A549 (cell line): ENCODE measurements at regions not wholly inside any gene's neighbourhood (a gene's known extent, or its start where the extent isn't known, plus 50 kb on each side); places are given as distances from the start of the nearest gene placed in this dataset.
"Not testable (repeated sequence)": the region's sequence is repeated elsewhere in the genome, so short reads cannot be mapped to it uniquely, and the experiment has no call there.

Source experiments
- ATAC-seq, 2 experiments: fragments of 200-7000 bp in 1 of 2; fragments of >200 bp in 1 of 2; cut with Nextera tagmentation in 1 of 2; cut with Tn5 transposase in 1 of 2; 3 replicates each; pipeline versions ENCODE4 v1.8.0 to v1.9.1; 2018 to 2020; ENCODE audit warnings: mild to moderate bottlenecking in 1 of 2, moderate library complexity in 1 of 2
- CTCF ChIA-PET: fragments of 300-600 bp; sonication (Branson Sonifier 250); formaldehyde crosslinking; extraction: SDS; loops from one replicate; lab custom pipeline; 2021; ENCODE audit warnings: antibody characterized with exemption, inconsistent platforms; lab: Yijun Ruan, JAX
- POLR2A ChIA-PET: fragments of 350-600 bp; formaldehyde crosslinking; extraction: SDS; loops from one replicate; lab custom pipeline; 2021; ENCODE audit warnings: antibody characterized with exemption, inconsistent platforms; lab: Yijun Ruan, JAX
- DNase-seq, 2 experiments: peaks; one replicate each; pipeline versions ENCODE4 v3.0.0 to v3.0.0-alpha.2; 2011 to 2016; ENCODE audit warnings: low read depth in 1 of 2, low spot score in 1 of 2
- FAIRE-seq: peaks from 2 replicates; lab custom pipeline; 2011; peaks lifted over from hg19 to GRCh38; lab: Jason Lieb, UNC
- H3K27ac ChIP-seq, 2 experiments: fragments of >200 bp; sonication (Bioruptor Twin); formaldehyde crosslinking; 3 replicates each; pipeline ENCODE4 v1.5.1; 2016 to 2017
- H3K4me1 ChIP-seq: fragments of >200 bp; sonication (Bioruptor Twin); formaldehyde crosslinking; 3 replicates; pipeline ENCODE4 v1.6.1; 2016
- H3K4me2 ChIP-seq: fragments of >200 bp; sonication (Bioruptor Twin); formaldehyde crosslinking; 3 replicates; pipeline ENCODE4 v1.6.1; 2016
- H3K4me3 ChIP-seq: fragments of >200 bp; sonication (Bioruptor Twin); formaldehyde crosslinking; 3 replicates; pipeline ENCODE4 v1.5.1; 2016
- H3K9me3 ChIP-seq: fragments of >200 bp; sonication (Bioruptor Twin); formaldehyde crosslinking; 3 replicates; pipeline ENCODE4 v1.6.1; 2016
- BHLHE40 ChIP-seq: IDR thresholded peaks from 2 replicates; pipeline ENCODE4 v1.6.1; 2012; ENCODE audit warnings: low read depth, low read length, inconsistent platforms
- CEBPB ChIP-seq, 2 experiments: fragments of >200 bp in 1 of 2; sonication (Bioruptor Twin) in 1 of 2; formaldehyde crosslinking in 1 of 2; IDR thresholded peaks; 2 replicates each; pipeline ENCODE4 v1.6.1; 2012 to 2016
- CTCF ChIP-seq: fragments of >200 bp; sonication (Bioruptor Twin); formaldehyde crosslinking; IDR thresholded peaks from 3 replicates; pipeline ENCODE4 v1.5.1; 2016
- E2F6 ChIP-seq: IDR thresholded peaks from 2 replicates; pipeline ENCODE4 v1.6.1; 2012; ENCODE audit warnings: low read depth, borderline replicate concordance
- EHMT2 ChIP-seq: fragments of 200-600 bp; sonication (generic); IDR thresholded peaks from 2 replicates; pipeline ENCODE4 v1.6.1; 2016; ENCODE audit warnings: antibody characterized with exemption, low read depth, mild to moderate bottlenecking, moderate library complexity
- EP300 ChIP-seq, 2 experiments: fragments of >200 bp; sonication (Bioruptor Twin); formaldehyde crosslinking; IDR thresholded peaks; 2 replicates in 1 of 2; 3 replicates in 1 of 2; pipeline ENCODE4 v1.6.1; 2016 to 2017
- ESRRA ChIP-seq: fragments of 150-350 bp; IDR thresholded peaks from 2 replicates; pipeline ENCODE4 v1.6.1; 2014; ENCODE audit warnings: mild to moderate bottlenecking, low read length, borderline replicate concordance
- NFE2L2 ChIP-seq: fragments of 150-350 bp; conservative IDR thresholded peaks from 2 replicates; pipeline ENCODE4 v1.6.1; 2014; ENCODE audit warnings: low read length
- POLR2A ChIP-seq: IDR thresholded peaks from 2 replicates; pipeline ENCODE4 v1.6.1; 2012; ENCODE audit warnings: mild to moderate bottlenecking, low read length
- RAD21 ChIP-seq, 2 experiments: fragments of >200 bp in 1 of 2; sonication (Bioruptor Twin) in 1 of 2; formaldehyde crosslinking in 1 of 2; IDR thresholded peaks in 1 of 2; conservative IDR thresholded peaks in 1 of 2; 2 replicates in 1 of 2; 3 replicates in 1 of 2; pipeline ENCODE4 v1.6.1; 2012 to 2018; ENCODE audit warnings: inconsistent platforms in 1 of 2
- SMC3 ChIP-seq: fragments of >200 bp; sonication (Bioruptor Twin); formaldehyde crosslinking; IDR thresholded peaks from 3 replicates; pipeline ENCODE4 v1.6.1; 2018; ENCODE audit warnings: inconsistent platforms
- ZFP36 ChIP-seq: fragments of 450-650 bp; IDR thresholded peaks from 2 replicates; pipeline ENCODE4 v1.6.1; 2014; ENCODE audit warnings: borderline replicate concordance; ENCODE audit not compliant: partially characterized antibody
- ZNF302 ChIP-seq: fragments of 250-450 bp; sonication (Bioruptor Pico); IDR thresholded peaks from 2 replicates; pipeline ENCODE4 v1.9.0; 2021; ENCODE audit warnings: inconsistent platforms, mild to moderate bottlenecking, moderate library complexity
- WGBS: methylation state at CpG from one replicate; pipeline ENCODE4 v1.1.6; 2017; ENCODE audit errors: missing lambda C conversion rate; 5-methylcytosine and 5-hydroxymethylcytosine counted together
- TF ChIP-seq, protein P1 (sequence below): IDR thresholded peaks from 2 replicates; pipeline ENCODE4 v1.6.1; 2012
- TF ChIP-seq, protein P2 (sequence below): fragments of 450-650 bp; IDR thresholded peaks from 2 replicates; pipeline ENCODE4 v1.6.1; 2014; ENCODE audit warnings: antibody characterized with exemption

- no peaks in the 10 kb centered on the region for H3K9me3 ChIP-seq
Measured at GRCh38 chr2:39919511-39920306, 140.7 kb upstream of the THUMPD2 start.

DNA sequence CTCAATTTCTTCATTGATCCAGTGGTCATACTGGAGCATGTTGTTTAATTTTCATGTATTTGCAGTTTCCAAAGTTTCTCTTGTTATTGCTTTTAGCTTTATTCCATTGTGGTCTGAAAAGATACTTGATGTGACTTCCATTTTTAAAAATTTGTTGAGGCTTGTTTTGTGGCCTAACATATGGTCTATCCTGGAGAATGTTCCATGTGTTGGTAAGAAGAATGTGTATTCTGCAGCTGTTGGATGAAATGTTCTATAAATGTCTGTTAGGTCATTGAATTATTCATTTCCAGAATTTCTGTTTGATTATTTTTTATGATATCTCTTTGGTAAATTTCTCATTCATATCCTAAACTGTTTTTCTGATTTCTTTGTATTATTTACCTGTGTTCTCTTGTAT is 139.8 kb upstream of the THUMPD2 start:
- Histone ChIP-seq H3K27ac (no peak overlapping the region), H3K4me1 (no peaks in the 10 kb centered on the region), H3K4me3 (no peak overlapping the region), H3K4me2 (no peak overlapping the region), H3K9me3 (no peaks in the 10 kb centered on the region)
- ChIA-PET CTCF (no interaction called here), POLR2A (no interaction called here)
- ATAC-seq (no peak), FAIRE-seq (no peak), DNase-seq (no peak)
- no peak for TF ChIP-seq EP300 (IDR thresholded peaks at IDR 0.05)

More at GRCh38 chr2:39919511-39920306, 140.7 kb upstream of the THUMPD2 start:
- no peak overlapping the region for H3K4me2 ChIP-seq
- ChIA-PET CTCF (interaction anchor here (1.1 kb wide), 1 partner anchor 635 kb away, joined by 4 read pairs; no protein-coding TSS in a partner anchor), POLR2A (no interaction called here)
- no peak for FAIRE-seq
- ATAC-seq: no peak
- no peak overlapping the region for H3K27ac ChIP-seq
- TF ChIP-seq, protein P1, sequence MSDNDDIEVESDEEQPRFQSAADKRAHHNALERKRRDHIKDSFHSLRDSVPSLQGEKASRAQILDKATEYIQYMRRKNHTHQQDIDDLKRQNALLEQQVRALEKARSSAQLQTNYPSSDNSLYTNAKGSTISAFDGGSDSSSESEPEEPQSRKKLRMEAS: no peak
- TF ChIP-seq POLR2A: peak; percentile 18; the same call in 1 of the 2 replicates
- 54% methylated on average over 5 of the region's 5 CpGs for WGBS
- no peaks in the 10 kb centered on the region for H3K4me1 ChIP-seq
- H3K4me3 ChIP-seq: no peak overlapping the region
- no peak for DNase-seq

GRCh38 chr2:39917371-39917770 is 138.3 kb upstream of the THUMPD2 start:
- H3K4me3 ChIP-seq, H3K27ac ChIP-seq, ATAC-seq, DNase-seq, H3K9me3 ChIP-seq, H3K4me1 ChIP-seq, POLR2A ChIA-PET, H3K4me2 ChIP-seq, FAIRE-seq: not testable (repeated sequence)
- WGBS: 35% methylated on average over 1 of the region's 1 CpG
- CTCF ChIA-PET: interaction anchor here (1.6 kb wide), 1 partner anchor 637 kb away, joined by 7 read pairs; no protein-coding TSS in a partner anchor

GRCh38 chr2:39914949-39915348 is 135.9 kb upstream of the THUMPD2 start:
- no peaks in the 10 kb centered on the region for H3K9me3 ChIP-seq
- H3K4me3 ChIP-seq: no peak overlapping the region
- ATAC-seq: no peak
- CTCF ChIA-PET: interaction anchor here (1.1 to 2.0 kb wide), 5 partner anchors 8 to 1860 kb away, joined by 3 to 38 read pairs (median 4); no protein-coding TSS in a partner anchor
- no peak for DNase-seq
- no peak overlapping the region for H3K27ac ChIP-seq
- no peak for TF ChIP-seq SMC3
- TF ChIP-seq ZNF302: no peak
- TF ChIP-seq E2F6: no peak
- TF ChIP-seq BHLHE40: no peak
- TF ChIP-seq ESRRA: no peak
- no peak for TF ChIP-seq CTCF
- no peak for TF ChIP-seq ZFP36
- no peak for TF ChIP-seq POLR2A
- TF ChIP-seq, all 56 proteins: peak for 0
- no peak for FAIRE-seq
- H3K4me2 ChIP-seq: no peak overlapping the region
- H3K4me1 ChIP-seq: no peaks in the 10 kb centered on the region
- POLR2A ChIA-PET: no interaction called here
- WGBS: 38% methylated on average over 2 of the region's 2 CpGs

GRCh38 chr2:39913648-39914461 is 134.8 kb upstream of the THUMPD2 start:
- Histone ChIP-seq H3K27ac (no peak overlapping the region), H3K4me2 (no peak overlapping the region), H3K9me3 (no peaks in the 10 kb centered on the region), H3K4me1 (no peaks in the 10 kb centered on the region), H3K4me3 (no peak overlapping the region)
- CTCF ChIA-PET: interaction anchor here (0.7 to 2.4 kb wide), 37 partner anchors 9 to 1872 kb away, joined by 3 to 38 read pairs (median 4); no protein-coding TSS in a partner anchor
- ATAC-seq: peak; percentile 81 to 91
- peak; percentile 83 for FAIRE-seq
- peak; percentile 94 for TF ChIP-seq CTCF
- TF ChIP-seq NFE2L2: no peak
- TF ChIP-seq EHMT2: no peak
- TF ChIP-seq CEBPB (IDR thresholded peaks at IDR 0.05): peak; percentile 31 to 50; a peak in 2 of 4 replicates
- peak; percentile 79 for TF ChIP-seq SMC3
- TF ChIP-seq, protein P2, sequence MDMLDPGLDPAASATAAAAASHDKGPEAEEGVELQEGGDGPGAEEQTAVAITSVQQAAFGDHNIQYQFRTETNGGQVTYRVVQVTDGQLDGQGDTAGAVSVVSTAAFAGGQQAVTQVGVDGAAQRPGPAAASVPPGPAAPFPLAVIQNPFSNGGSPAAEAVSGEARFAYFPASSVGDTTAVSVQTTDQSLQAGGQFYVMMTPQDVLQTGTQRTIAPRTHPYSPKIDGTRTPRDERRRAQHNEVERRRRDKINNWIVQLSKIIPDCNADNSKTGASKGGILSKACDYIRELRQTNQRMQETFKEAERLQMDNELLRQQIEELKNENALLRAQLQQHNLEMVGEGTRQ: no peak
- peak; percentile 94 to 95 for TF ChIP-seq RAD21 (conservative IDR thresholded peaks at IDR 0.05 in 1 of 2, IDR thresholded peaks at IDR 0.05 in 1 of 2)
- WGBS: 22% methylated on average over 5 of the region's 5 CpGs
- POLR2A ChIA-PET: interaction anchor here (0.6 kb wide), 1 partner anchor 1436 kb away, joined by 4 read pairs; no protein-coding TSS in a partner anchor
- DNase-seq: peak; percentile 38 to 73
